Gastroesophageal sphincter (tissue), 4 donors: ENCODE measurements at regions not wholly inside any gene's neighbourhood (a gene's known extent, or its start where the extent isn't known, plus 50 kb on each side); places are given as distances from the start of the nearest gene placed in this dataset.
"Not testable (repeated sequence)": the region's sequence is repeated elsewhere in the genome, so short reads cannot be mapped to it uniquely, and the experiment has no call there.

Experiments
- ATAC-seq: fragments of 150-250 bp; one replicate; pipeline ENCODE4 v1.9.1; 2016; ENCODE audit warnings: mild to moderate bottlenecking, moderate library complexity
- H3K27ac ChIP-seq, 4 donors: fragments of 200-600 bp; sonication (generic) in 3 of 4; 1 replicate in 3 of 4; 2 replicates in 1 of 4; pipeline ENCODE4 v1.5.1; 2016 to 2019
- H3K27me3 ChIP-seq: fragments of 200-600 bp; sonication (generic); one replicate; pipeline ENCODE4 v1.5.1; 2019
- H3K36me3 ChIP-seq, 2 donors: fragments of 200-600 bp; sonication (generic); one replicate each; pipeline ENCODE4 v1.5.1; 2019; ENCODE audit warnings: control low read depth in 1 of 2
- H3K4me1 ChIP-seq, 3 donors: fragments of 200-600 bp; sonication (generic); 1 replicate in 2 of 3; 2 replicates in 1 of 3; pipeline ENCODE4 v1.5.1; 2016 to 2019; ENCODE audit warnings: control low read depth in 2 of 3
- H3K4me3 ChIP-seq, 2 donors: fragments of 200-600 bp; sonication (generic); one replicate each; pipeline ENCODE4 v1.5.1; 2019; ENCODE audit warnings: mild to moderate bottlenecking in 1 of 2, moderate library complexity in 1 of 2
- H3K9me3 ChIP-seq, 3 donors: fragments of 200-600 bp; sonication (generic); one replicate each; pipeline ENCODE4 v1.5.1; 2017 to 2019; ENCODE audit warnings: control low read depth in 2 of 3
- EP300 ChIP-seq: sonication (generic); formaldehyde crosslinking; IDR thresholded peaks from one replicate; pipeline ENCODE4 v1.6.1; 2017; ENCODE audit warnings: antibody characterized with exemption, mild to moderate bottlenecking
- POLR2A ChIP-seq, 2 donors: fragments of 450-650 bp; IDR thresholded peaks; one replicate each; pipeline ENCODE4 v1.6.1; 2017; ENCODE audit warnings: antibody characterized with exemption in 2 of 2, mild to moderate bottlenecking in 2 of 2, moderate library complexity in 1 of 2
- POLR2AphosphoS5 ChIP-seq: sonication (generic); formaldehyde crosslinking; IDR thresholded peaks from one replicate; pipeline ENCODE4 v1.6.1; 2017; ENCODE audit warnings: antibody characterized with exemption
- WGBS, 2 donors: methylation state at CpG; one replicate each; pipeline ENCODE4 v1.1.5; 2018; ENCODE audit warnings: low coverage in 1 of 2; 5-methylcytosine and 5-hydroxymethylcytosine counted together
- TF ChIP-seq, protein P1 (sequence below), 4 experiments: fragments of 200-600 bp in 2 of 4; fragments of 450-650 bp in 2 of 4; sonication (generic) in 1 of 4; IDR thresholded peaks; one replicate each; pipeline ENCODE4 v1.5.1; 2017 to 2019; ENCODE audit warnings: antibody characterized with exemption in 4 of 4, mild to moderate bottlenecking in 2 of 4, moderate library complexity in 2 of 4

DNA sequence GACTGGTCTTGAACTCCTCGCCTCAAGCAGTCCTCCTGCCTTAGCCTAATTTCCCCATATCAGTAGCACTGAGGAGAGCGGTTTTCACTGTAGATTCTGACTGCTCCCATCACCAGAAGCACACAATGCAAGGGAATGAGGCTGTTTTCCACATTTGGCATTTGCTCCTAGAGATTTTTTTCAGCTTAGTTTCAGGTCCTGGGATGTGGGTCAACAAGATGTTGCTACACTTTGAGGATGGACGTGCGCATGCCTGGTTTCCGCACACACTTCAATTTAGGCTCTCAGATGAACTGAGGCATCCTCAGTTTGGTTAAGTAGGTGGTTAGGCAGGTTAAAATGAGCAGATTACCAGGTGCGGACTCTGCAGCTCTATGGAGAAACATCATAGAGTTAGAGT lies 287.1 kb upstream of the LYZL1 start:
- Histone ChIP-seq H3K4me1 (no peaks in the 10 kb centered on the region), H3K27me3 (no peaks in the 10 kb centered on the region), H3K27ac (no peak overlapping the region), H3K36me3 (no peaks in the 10 kb centered on the region), H3K4me3 (no peak overlapping the region), H3K9me3 (no peaks in the 10 kb centered on the region)
- 82 to 97% methylated on average over 5 to 6 of the region's 6 CpGs for WGBS, 2 donors
- ATAC-seq = no peak
- TF ChIP-seq POLR2A (IDR thresholded peaks at IDR 0.05) (no peak), POLR2AphosphoS5 (no peak), EP300 (no peak)
- TF ChIP-seq, protein P1, sequence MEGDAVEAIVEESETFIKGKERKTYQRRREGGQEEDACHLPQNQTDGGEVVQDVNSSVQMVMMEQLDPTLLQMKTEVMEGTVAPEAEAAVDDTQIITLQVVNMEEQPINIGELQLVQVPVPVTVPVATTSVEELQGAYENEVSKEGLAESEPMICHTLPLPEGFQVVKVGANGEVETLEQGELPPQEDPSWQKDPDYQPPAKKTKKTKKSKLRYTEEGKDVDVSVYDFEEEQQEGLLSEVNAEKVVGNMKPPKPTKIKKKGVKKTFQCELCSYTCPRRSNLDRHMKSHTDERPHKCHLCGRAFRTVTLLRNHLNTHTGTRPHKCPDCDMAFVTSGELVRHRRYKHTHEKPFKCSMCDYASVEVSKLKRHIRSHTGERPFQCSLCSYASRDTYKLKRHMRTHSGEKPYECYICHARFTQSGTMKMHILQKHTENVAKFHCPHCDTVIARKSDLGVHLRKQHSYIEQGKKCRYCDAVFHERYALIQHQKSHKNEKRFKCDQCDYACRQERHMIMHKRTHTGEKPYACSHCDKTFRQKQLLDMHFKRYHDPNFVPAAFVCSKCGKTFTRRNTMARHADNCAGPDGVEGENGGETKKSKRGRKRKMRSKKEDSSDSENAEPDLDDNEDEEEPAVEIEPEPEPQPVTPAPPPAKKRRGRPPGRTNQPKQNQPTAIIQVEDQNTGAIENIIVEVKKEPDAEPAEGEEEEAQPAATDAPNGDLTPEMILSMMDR (IDR thresholded peaks at IDR 0.05) = no peak

DNA sequence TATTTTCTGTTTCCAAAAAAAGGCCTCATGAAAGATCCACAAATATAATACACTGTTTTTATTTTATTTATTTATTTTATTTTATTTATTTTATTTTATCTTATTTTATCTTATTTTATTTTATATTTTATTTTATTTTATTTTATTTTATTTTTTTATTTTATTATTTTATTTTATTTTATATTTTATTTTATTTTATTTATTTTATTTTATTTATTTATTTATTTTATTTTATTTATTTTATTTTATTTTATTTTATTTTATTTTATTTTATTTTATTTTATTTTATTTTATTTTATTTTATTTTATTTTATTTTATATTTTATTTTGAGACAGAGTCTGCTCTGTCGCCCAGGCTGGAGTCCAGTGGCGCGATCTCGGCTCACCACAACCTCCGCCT lies 285.9 kb upstream of the LYZL1 start:
- H3K9me3 ChIP-seq, H3K36me3 ChIP-seq, H3K27ac ChIP-seq, ATAC-seq, H3K4me3 ChIP-seq, H3K4me1 ChIP-seq, H3K27me3 ChIP-seq: not testable (repeated sequence)
- 100% methylated on average over 5 of the region's 5 CpGs; no CpG with 5 or more reads in 1 of the 2 donors for WGBS, 2 donors

DNA sequence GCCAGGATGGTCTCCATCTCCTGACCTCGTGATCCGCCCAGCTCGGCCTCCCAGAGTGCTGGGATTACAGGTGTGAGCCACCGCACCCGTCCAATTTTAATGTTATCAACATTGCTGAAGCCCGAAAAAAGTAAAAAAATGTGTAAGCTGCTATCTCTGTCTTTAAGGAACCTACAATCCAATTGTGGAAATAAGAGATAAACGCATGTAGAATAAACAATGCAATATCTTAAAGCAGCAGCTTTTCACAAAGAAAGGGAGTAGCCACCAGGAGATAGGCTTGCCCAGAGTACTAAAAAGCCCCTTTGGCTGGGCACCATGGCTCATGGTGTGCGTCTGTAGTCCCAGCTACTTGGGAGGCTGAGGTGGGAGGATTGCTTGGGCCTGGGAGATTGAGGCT lies 282.9 kb upstream of the LYZL1 start:
- TF ChIP-seq POLR2A (IDR thresholded peaks at IDR 0.05) (no peak), EP300 (no peak), POLR2AphosphoS5 (no peak)
- TF ChIP-seq, protein P1 (IDR thresholded peaks at IDR 0.05) = no peak
- no peaks in the 10 kb centered on the region for H3K36me3 ChIP-seq
- no peak overlapping the region for H3K27ac ChIP-seq
- WGBS, 2 donors = 46 to 81% methylated on average over 3 to 5 of the region's 8 CpGs
- no peak overlapping the region for H3K4me3 ChIP-seq
- H3K9me3 ChIP-seq = no peaks in the 10 kb centered on the region
- no peaks in the 10 kb centered on the region for H3K4me1 ChIP-seq
- ATAC-seq = no peak
- H3K27me3 ChIP-seq = no peaks in the 10 kb centered on the region

DNA sequence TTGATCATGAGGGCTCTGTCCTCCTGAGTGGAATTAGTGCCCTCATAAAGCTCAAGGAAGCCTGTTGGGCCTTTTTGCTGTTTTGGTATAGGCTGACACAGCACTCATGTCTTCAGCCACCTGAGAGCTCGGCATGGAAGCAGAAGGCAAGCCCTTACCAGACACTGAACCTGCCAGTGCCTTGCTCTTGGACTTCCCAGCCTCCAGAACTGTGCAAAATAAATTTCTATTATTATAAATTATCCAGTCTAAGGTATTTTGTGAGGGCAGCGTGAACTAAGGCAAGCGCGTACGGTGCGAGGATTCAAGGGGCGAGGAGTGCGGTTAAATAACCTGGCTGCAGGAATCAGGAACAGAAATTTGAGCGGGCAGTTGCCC lies 281.5 kb upstream of the LYZL1 start:
- ATAC-seq = no peak
- H3K36me3 ChIP-seq = no peaks in the 10 kb centered on the region
- no peak overlapping the region for H3K4me3 ChIP-seq
- 96% methylated on average over 9 of the region's 9 CpGs; no CpG with 5 or more reads in 1 of the 2 donors for WGBS, 2 donors
- TF ChIP-seq, protein P1 (IDR thresholded peaks at IDR 0.05) = no peak
- TF ChIP-seq POLR2AphosphoS5 (no peak), POLR2A (IDR thresholded peaks at IDR 0.05) (no peak)
- no peak overlapping the region for H3K27ac ChIP-seq
- H3K27me3 ChIP-seq = no peaks in the 10 kb centered on the region
- H3K9me3 ChIP-seq = no peaks in the 10 kb centered on the region
- peaks cover 0 to 6% (median 0%) of the 10 kb centered on the region in 3 donors for H3K4me1 ChIP-seq

DNA sequence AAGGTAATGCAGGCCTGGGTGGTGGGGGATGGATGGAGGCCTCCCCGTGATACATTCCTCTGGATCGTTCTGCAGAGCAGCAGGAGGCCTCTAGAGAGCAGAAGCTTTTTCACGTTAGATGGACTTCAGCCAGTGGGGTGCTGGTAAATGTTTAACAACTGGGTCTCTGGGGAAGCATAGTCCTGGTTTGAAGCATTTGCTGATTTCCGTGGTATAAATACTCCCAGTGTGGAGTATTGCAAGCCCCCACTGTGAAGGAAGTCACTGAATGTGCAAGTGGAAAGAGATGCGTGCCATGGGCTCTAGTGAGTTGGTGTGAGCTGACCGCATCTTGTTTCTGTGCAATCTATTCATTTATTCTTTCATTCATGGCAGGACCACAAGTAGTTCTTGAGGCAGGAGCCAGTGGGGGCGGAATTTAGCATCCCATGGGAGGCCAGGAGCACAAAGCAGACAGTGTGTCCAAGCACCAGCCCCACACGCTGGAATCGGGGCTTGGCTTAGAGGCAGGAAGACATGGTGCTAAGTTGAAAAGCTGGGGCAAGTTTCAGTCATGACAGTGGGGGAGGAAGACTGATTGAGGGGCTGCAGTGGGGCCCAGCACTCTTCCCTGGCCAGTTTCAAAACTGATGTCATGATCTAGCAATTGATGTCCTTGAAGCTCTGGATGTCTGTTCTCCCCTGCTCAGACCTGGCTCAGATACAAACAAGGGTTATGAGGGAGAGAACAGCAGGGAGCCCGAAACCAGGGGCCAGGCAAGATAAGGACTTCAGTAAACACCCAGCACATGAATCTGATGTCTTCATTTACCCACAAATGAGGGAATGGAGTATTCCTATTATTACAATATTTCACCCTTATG lies 280.9 kb upstream of the LYZL1 start:
- no peaks in the 10 kb centered on the region for H3K27me3 ChIP-seq
- H3K9me3 ChIP-seq = no peaks in the 10 kb centered on the region
- no peak for ATAC-seq
- no peaks in the 10 kb centered on the region for H3K36me3 ChIP-seq
- H3K27ac ChIP-seq = no peak overlapping the region
- H3K4me3 ChIP-seq = no peak overlapping the region
- WGBS, 2 donors = 82% methylated on average over 8 of the region's 10 CpGs; no CpG with 5 or more reads in 1 of the 2 donors
- H3K4me1 ChIP-seq = peaks cover 0 to 6% (median 0%) of the 10 kb centered on the region in 3 donors
- TF ChIP-seq POLR2A (IDR thresholded peaks at IDR 0.05) = no peak
- TF ChIP-seq, protein P1 (IDR thresholded peaks at IDR 0.05) = no peak
- TF ChIP-seq POLR2AphosphoS5 = no peak
- TF ChIP-seq EP300 = no peak
